Hippocampal formation (tissue), 2 donors: ENCODE measurements at regions not wholly inside any gene's neighbourhood (a gene's known extent, or its start where the extent isn't known, plus 50 kb on each side); places are given as distances from the start of the nearest gene placed in this dataset.
A peak's percentile ranks its signal among the peaks of the same experiment; 100 is the strongest.
"Not testable (repeated sequence)": the region's sequence is repeated elsewhere in the genome, so short reads cannot be mapped to it uniquely, and the experiment has no call there.

ENCODE experiments used
- DNase-seq, 2 donors: peaks; one replicate each; lab custom pipeline; 2025; lab: John Stamatoyannopoulos, UW

DNA sequence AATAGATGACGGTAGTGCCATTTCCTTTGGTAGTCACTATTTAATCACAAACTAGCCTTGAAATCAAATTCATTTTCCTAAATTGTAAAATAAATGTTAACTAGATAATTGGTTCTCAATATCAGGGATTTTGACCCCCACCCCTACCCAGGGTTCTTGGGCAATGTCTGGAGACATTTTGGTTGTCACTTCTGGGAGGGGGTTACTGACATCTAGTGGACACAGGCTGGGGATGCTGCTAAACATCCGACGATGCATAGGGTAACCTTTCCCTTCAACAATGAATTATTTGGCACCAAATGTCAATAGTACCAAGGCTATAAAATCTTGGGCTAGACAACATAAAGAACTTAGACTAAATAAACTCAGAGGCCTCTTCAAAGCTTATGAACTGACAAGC, 285.8 kb upstream of the TRPC5 start:
- peak in 1 of 2 donors; percentile 0 for DNase-seq

DNA sequence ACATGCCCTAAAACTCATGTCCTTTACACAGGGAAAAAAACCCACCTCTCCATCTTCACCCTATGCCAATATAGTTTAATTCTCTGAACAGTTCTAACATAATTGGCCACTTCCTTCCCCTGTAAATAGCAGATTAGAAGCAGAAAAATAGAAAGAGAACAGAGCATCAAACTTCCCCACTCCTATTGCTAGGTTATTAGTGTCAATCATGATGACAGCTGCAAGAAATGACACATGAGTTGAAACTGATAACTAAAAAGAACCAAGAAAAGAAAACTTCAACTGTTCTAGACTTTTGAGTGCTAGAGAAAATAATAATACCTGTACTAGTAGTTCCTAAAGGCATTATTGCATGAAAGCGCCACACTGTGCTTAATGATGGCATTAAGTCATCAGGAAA, 284.5 kb upstream of the TRPC5 start:
- DNase-seq, result no peak

GRCh38 chrX:112359906-112360305, 277.3 kb upstream of the TRPC5 start:
- no peak for DNase-seq

DNA sequence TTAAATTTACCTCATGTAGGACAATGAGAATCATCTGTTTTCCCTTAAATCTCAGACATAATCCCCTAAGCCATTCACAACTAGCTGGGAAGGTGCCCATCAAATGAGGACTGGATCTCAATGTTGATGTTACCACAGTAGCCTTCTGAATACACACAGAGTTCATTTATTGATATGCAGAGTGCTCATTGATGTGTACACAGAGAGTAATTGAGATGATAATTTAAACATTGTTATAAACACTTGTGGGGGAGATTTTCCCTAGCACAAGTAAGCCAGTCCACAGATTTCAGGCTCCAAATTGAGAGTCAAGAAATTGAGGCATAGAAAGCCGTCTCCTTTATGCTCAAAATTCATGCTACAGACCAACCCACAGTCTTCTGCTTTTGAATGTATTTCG, 273.4 kb upstream of the TRPC5 start:
- DNase-seq, result no peak

- DNase-seq, result no peak
These were observed 259.0 kb upstream of the TRPC5 start for GRCh38 chrX:112341598-112341997.

DNA sequence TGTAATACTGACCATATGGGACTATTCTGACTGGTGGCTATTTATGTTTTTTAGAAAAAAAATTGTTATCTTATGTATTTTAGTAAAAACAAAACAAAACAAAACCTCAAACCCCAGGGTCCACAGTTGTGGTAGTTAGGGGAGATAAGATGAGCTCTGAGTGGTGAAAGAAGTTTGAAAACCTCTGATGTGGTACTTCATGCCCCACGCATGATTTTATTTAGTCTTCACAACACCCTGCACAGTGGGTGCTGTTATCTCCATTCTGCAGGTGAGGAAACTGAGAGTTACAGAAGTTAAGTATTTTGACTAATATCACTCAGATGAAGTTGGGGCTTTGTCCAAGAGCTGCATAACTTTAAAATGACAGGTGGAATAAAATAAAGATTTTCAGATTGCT, 230.6 kb upstream of the TRPC5 start:
- DNase-seq, result no peak

GRCh38 chrX:112306027-112306426, 223.5 kb upstream of the TRPC5 start:
- no peak for DNase-seq

- no peak for DNase-seq
These were observed 197.4 kb upstream of the TRPC5 start for GRCh38 chrX:112279940-112280339.

GRCh38 chrX:112270991-112271390, 188.4 kb upstream of the TRPC5 start:
- DNase-seq, result no peak

GRCh38 chrX:112266136-112266535, 183.6 kb upstream of the TRPC5 start:
- no peak for DNase-seq

DNA sequence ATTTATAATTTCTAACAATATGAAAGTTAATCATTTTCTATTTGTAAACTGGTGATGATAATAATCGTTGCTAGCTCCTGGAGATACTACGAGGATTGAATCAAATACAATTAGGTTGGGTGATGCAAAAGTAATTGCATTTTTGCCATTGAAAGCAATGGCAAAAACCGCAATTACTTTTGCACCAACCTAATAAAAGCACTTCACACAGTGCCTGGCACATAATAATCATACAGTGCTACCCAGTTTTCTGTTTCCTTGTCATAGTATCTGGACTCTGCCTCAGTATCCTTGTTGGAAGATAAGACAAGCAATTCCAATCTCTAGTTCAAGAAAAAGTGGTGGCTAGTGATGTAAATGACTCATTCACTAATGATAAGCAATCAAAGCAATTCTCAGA, 176.8 kb upstream of the TRPC5 start:
- DNase-seq, result no peak

DNA sequence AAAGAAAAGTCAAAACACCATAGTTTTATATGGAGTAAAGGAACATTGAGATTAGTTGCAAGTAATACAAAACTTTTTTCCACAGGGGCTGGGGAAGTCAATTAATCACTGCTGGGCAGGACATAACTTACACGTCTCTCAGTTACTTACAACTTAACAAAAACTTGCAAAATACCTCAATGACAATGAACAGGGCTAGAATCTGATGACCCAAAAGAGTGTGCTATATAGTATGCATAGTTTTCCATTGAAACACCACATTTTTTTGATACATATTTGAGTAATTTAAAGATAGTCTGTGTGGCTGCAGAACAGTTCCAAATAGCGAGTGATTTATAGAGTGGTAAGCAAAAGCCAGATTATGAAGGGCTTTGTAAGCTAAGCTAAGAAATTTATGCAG, 172.3 kb upstream of the TRPC5 start:
- DNase-seq, result no peak

GRCh38 chrX:112247714-112248113, 165.1 kb upstream of the TRPC5 start:
- DNase-seq, result no peak

DNA sequence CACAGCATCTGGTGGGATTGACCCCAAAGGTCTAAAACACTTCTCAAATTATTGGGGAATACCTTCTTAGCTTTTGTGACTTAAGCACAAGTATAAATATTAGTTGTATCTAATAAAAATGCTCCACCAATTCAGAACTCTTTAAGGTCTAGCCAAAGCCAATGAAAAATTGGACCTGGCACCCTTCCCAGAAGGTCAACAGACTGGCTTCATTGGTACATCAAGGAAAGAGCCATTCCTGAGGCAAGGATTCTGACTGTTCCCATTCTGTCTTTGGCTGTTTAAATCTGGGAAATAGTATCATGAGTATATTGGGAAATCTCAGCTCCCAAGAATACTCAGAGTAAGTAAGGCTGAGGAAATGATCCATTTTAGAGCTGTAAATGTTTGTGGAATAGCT, 153.0 kb upstream of the TRPC5 start:
- DNase-seq, result no peak

GRCh38 chrX:112233164-112233563, 150.6 kb upstream of the TRPC5 start:
- no peak for DNase-seq

DNA sequence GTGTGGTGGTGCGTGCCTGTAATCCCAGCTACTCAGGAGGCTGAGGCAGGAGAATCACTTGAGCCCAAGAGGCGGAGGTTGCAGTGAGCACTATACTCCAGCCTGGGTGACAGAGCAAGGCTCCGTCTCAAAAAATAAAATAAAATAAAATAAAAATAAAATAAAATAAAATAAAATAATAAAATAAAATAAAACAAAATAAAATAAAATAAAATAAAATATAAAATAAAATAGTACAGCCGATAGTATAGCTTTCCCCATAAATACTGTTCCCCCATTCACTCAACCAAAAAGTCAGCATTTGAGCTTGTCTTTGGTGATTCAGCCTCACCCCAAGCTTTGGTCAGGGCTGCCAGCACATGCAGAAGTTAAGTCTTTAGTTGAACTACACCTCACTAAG, 144.2 kb upstream of the TRPC5 start:
- not testable (repeated sequence) for DNase-seq

DNA sequence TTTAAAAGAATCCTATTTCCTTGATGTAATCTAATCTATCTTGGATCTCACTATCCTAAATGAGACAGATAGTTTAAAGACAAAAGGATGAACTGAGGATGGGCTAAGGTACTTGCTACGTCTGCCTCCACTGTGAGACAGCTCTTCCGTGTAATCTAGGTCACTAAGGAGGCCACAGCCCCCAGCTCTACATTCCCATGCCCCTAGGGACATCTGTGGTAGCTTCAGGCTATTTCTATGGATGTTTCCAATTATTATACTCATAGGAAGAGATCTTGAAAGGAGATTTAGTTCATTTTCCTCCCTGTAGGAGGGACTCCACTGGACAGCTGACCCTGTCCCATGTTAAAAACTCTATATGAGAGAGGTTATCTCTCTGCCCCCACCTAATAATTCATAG, 140.8 kb upstream of the TRPC5 start:
- no peak for DNase-seq

DNA sequence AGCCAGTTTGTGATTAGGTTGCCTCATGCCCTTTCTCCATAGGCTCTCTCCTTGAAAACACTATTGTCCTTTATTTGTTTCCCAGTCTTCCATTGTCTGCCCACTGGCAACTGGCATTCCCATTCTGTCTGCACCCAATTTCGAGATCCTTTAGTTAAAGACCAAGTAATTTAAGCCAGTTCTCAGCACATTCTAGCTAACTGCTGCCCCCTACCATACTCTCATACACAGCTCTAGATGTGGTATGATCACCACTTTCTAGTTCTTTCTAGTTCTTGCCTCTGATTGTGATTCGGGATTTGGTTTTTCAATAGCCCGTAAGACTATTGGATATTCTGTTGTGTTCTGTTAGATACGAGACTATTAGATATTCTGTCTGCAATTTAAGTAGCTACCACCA, 135.8 kb upstream of the TRPC5 start:
- no peak for DNase-seq

DNA sequence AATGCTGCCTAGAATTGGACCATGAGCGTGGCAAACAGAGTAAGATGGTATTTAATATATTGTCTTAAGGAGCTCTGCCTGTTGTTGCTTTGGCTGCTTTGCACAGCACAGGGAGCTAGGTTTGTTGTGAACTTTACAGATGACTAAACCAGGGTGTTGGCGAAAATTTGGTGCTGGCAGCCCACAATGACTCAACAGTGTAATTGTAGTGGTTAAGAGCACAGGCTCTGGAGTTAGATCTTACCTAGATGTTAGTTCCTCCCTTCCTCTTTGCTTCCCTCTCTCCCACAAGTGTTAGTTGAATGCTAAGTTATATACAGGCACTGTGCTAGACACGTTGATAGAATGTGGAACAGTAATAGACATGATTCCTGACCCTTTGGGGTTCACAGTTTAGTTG, 128.9 kb upstream of the TRPC5 start:
- no peak for DNase-seq

DNA sequence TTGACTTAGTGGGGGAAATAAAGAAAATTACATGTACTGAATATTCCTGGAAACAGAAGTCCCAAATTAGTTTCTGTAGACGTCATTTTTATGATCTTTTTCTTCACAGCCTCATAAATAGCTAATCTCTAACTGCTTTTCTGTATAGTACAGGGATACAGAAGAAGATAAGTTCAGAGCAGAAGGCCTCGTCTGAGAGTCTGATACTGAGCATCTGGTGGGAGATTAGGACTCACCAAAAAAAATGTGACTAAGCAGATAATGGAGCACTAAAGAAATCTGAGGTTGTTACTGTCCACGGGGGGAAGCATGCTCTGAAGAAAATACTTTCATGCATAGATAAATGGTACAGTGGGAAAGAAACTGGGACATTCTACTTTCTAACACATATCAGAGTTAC, 115.3 kb upstream of the TRPC5 start:
- DNase-seq, result no peak

DNA sequence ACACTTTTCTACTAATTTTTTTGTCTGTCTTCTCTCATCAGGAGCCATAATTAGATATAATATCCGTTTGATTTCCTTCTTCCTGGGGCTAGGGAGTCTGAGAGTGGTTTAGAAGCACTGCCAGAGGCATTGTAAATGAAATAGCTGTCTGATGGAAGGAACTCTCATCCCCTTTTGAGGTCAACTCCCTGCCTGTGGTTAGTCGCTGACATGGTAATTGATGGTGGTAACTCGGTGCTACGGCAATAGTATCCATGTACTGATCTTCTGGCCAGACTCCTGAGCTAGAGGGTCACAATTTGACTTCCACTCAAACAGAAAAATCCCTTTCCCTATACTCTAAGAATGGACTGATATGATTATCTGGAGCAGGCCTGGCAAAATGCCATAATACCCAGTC, 108.1 kb upstream of the TRPC5 start:
- no peak for DNase-seq

GRCh38 chrX:112181361-112181760, 98.8 kb upstream of the TRPC5 start:
- not testable (repeated sequence) for DNase-seq

DNA sequence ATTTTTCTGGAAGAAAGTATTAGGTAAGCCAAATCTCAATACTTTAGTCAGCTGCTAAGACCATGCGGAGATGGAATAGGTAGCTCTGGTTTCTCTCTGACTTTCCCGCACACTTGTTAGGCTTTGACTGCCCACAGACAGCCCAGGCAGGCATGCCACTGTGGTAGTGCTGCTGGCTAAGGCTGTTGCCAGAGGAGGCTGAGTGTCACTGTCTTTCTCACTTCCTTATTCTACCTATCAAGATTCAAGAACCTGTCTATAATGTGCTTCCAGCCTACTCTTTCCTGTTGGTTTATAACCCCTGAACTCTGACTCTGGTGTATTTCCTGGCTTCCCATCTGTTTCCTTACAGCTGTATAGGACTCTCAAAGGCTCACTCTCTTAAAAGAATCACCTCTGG, 81.8 kb upstream of the TRPC5 start:
- DNase-seq, result no peak

GRCh38 chrX:112163906-112164305, 81.3 kb upstream of the TRPC5 start:
- no peak for DNase-seq

GRCh38 chrX:112148397-112148796, 65.8 kb upstream of the TRPC5 start:
- no peak for DNase-seq
